ENCODE measurements at regions not wholly inside any gene's neighbourhood (a gene's known extent, or its start where the extent isn't known, plus 50 kb on each side); places are given as distances from the start of the nearest gene placed in this dataset.

DNA sequence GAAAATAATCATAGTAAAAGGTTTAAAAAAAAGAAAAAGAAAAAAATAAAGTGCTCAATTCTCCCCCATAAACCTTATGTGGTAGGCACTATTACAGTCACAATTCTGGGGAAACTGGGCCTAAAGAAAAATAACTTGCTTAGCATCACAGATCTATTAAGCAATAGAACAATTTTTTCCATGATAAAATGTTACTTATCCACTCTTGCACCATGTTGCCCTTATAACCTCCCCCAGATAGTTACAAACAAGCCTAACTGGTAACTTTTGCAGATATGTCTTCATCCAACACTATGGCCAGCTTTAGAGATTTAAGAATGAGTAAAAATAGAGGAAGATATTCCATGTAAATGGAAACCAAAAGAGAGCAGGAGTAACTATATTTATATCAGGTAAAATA lies 164.8 kb downstream of the DUSP6 start:
- H3K4me3 ChIP-seq = no peak overlapping the region
- Mint-ChIP-seq H3K36me3 (peaks cover 2% of the 10 kb centered on the region), H3K27me3 (ENCODE audit: insufficient read depth, low read depth) (peaks cover 8% of the 10 kb centered on the region), H3K27ac (no peak overlapping the region), H3K4me3 (no peak overlapping the region), H3K4me1 (no peaks in the 10 kb centered on the region), H3K9me3 (peaks cover 21% of the 10 kb centered on the region)
- H4K20me1 ChIP-seq (ENCODE audit: low read depth) = no peaks in the 10 kb centered on the region
- no peaks in the 10 kb centered on the region for H3K36me3 ChIP-seq
- no peak for DNase-seq (ENCODE audit: low spot score)
- no peak overlapping the region for H3K4me2 ChIP-seq
- TF ChIP-seq CTCF (IDR thresholded peaks at IDR 0.05) = no peak
- no peak for TF ChIP-seq EZH2phosphoT487 (IDR thresholded peaks at IDR 0.05)
- no peak for TF ChIP-seq EZH2 (IDR thresholded peaks at IDR 0.05)
- H3F3A ChIP-seq (ENCODE audit: low read depth) = no peaks in the 10 kb centered on the region
- H3K9ac ChIP-seq = no peak overlapping the region
- H3K4me1 ChIP-seq = no peaks in the 10 kb centered on the region
- no peaks in the 10 kb centered on the region for H3K27me3 ChIP-seq
- no peak overlapping the region for H3K27ac ChIP-seq
- H3K79me2 ChIP-seq (ENCODE audit: low read depth) = no peaks in the 10 kb centered on the region
- H2AFZ ChIP-seq (replicated peaks) = no peak overlapping the region
- H3K9me3 ChIP-seq (ENCODE audit: low read depth) = peaks cover 10% of the 10 kb centered on the region

DNA sequence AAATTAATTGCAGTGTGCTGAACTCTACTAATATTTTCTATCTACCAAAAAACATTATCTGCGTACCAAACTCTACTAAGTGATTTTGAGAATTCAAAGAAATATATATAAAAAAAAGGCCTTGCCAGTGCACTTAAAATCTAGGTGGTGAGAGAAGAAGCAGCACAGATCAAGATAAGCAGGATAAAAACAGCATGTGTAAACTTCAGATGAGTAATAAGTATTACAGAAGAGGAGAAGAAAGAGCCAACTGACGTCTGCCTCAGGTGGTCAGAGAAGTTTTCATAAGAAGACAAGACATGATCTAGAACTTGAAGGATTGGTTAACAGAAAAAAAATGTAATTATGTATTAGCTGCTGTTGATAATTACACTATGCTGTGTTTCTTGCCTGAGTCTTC lies 166.4 kb downstream of the DUSP6 start:
- TF ChIP-seq EZH2 (IDR thresholded peaks at IDR 0.05) (no peak), CTCF (IDR thresholded peaks at IDR 0.05) (no peak), EZH2phosphoT487 (IDR thresholded peaks at IDR 0.05) (no peak)
- no peak for DNase-seq (ENCODE audit: low spot score)
- no peak overlapping the region for H3K27ac ChIP-seq

GRCh38 chr12:89185181-89185580 lies 167.1 kb downstream of the DUSP6 start:
- H4K20me1 ChIP-seq (ENCODE audit: low read depth) = no peaks in the 10 kb centered on the region
- no peaks in the 10 kb centered on the region for H3K27me3 ChIP-seq
- H3K4me1 Mint-ChIP-seq = peaks cover under 1% of the 10 kb centered on the region
- H3K4me1 ChIP-seq = peaks cover 4% of the 10 kb centered on the region
- H3K9ac ChIP-seq = no peak overlapping the region
- peaks cover 8% of the 10 kb centered on the region for H3K27me3 Mint-ChIP-seq (ENCODE audit: insufficient read depth, low read depth)
- H3K4me3 Mint-ChIP-seq = no peak overlapping the region
- peaks cover 14% of the 10 kb centered on the region for H3K9me3 Mint-ChIP-seq
- no peak for DNase-seq (ENCODE audit: low spot score)
- no peak overlapping the region for H3K27ac ChIP-seq
- no peaks in the 10 kb centered on the region for H3K79me2 ChIP-seq (ENCODE audit: low read depth)
- peaks cover 2% of the 10 kb centered on the region for H3K36me3 Mint-ChIP-seq
- H3K36me3 ChIP-seq = no peaks in the 10 kb centered on the region
- H3K4me2 ChIP-seq = no peak overlapping the region
- no peaks in the 10 kb centered on the region for H3F3A ChIP-seq (ENCODE audit: low read depth)
- H3K27ac Mint-ChIP-seq = no peak overlapping the region
- no peak overlapping the region for H3K4me3 ChIP-seq
- H2AFZ ChIP-seq (replicated peaks) = no peak overlapping the region
- peaks cover 10% of the 10 kb centered on the region for H3K9me3 ChIP-seq (ENCODE audit: low read depth)
- TF ChIP-seq CTCF (IDR thresholded peaks at IDR 0.05) (no peak), EZH2 (IDR thresholded peaks at IDR 0.05) (no peak), EZH2phosphoT487 (IDR thresholded peaks at IDR 0.05) (no peak)

More for the DNA sequence above, 166.4 kb downstream of the DUSP6 start:
- H3K27me3 Mint-ChIP-seq (ENCODE audit: insufficient read depth, low read depth) = peaks cover 8% of the 10 kb centered on the region
- peaks cover 18% of the 10 kb centered on the region for H3K9me3 Mint-ChIP-seq
- Histone ChIP-seq H3K4me3 (no peak overlapping the region), H3K9ac (no peak overlapping the region), H3K79me2 (ENCODE audit: low read depth) (no peaks in the 10 kb centered on the region), H3K36me3 (no peaks in the 10 kb centered on the region), H3K4me2 (no peak overlapping the region), H3K4me1 (no peaks in the 10 kb centered on the region), H4K20me1 (ENCODE audit: low read depth) (no peaks in the 10 kb centered on the region), H2AFZ (replicated peaks) (no peak overlapping the region), H3K9me3 (ENCODE audit: low read depth) (peaks cover 10% of the 10 kb centered on the region), H3F3A (ENCODE audit: low read depth) (no peaks in the 10 kb centered on the region), H3K27me3 (no peaks in the 10 kb centered on the region)
- H3K4me3 Mint-ChIP-seq = no peak overlapping the region
- H3K4me1 Mint-ChIP-seq = no peaks in the 10 kb centered on the region
- H3K36me3 Mint-ChIP-seq = peaks cover 2% of the 10 kb centered on the region
- H3K27ac Mint-ChIP-seq = no peak overlapping the region
